HCT116 (cell line): ENCODE measurements at regions not wholly inside any gene's neighbourhood (a gene's known extent, or its start where the extent isn't known, plus 50 kb on each side); places are given as distances from the start of the nearest gene placed in this dataset.

Experiments
- CTCF ChIP-seq, 3 experiments: fragments of 200-600 bp in 1 of 3; sonication (generic) in 1 of 3; IDR thresholded peaks in 2 of 3; conservative IDR thresholded peaks in 1 of 3; 2 replicates each; pipeline ENCODE4 v1.5.1; 2012 to 2017; ENCODE audit warnings: low read depth in 2 of 3, low read length in 2 of 3, antibody characterized with exemption in 1 of 3, borderline replicate concordance in 1 of 3, control low read depth in 1 of 3, mild to moderate bottlenecking in 1 of 3, mixed read lengths in 1 of 3, mixed run types in 1 of 3, moderate library complexity in 1 of 3; ENCODE audit not compliant: insufficient read depth in 1 of 3
- EGR1 ChIP-seq: IDR thresholded peaks from 2 replicates; pipeline ENCODE4 v1.6.1; 2012; ENCODE audit warnings: low read depth
- EZH2 ChIP-seq: fragments of 200-600 bp; sonication (generic); IDR thresholded peaks from 2 replicates; pipeline ENCODE4 v1.6.1; 2017; ENCODE audit warnings: antibody characterized with exemption, mixed run types
- EZH2phosphoT487 ChIP-seq: fragments of 200-600 bp; IDR thresholded peaks from 2 replicates; pipeline ENCODE4 v1.6.1; 2018; ENCODE audit warnings: antibody characterized with exemption, borderline replicate concordance
- JUND ChIP-seq: IDR thresholded peaks from 2 replicates; pipeline ENCODE4 v1.6.1; 2012
- POLR2A ChIP-seq: IDR thresholded peaks from 2 replicates; pipeline ENCODE4 v1.7.0; 2011; ENCODE audit warnings: borderline replicate concordance; ENCODE audit not compliant: insufficient read depth, insufficient read length; ENCODE audit errors: extremely low read depth
- POLR2AphosphoS5 ChIP-seq: IDR thresholded peaks from 2 replicates; pipeline ENCODE4 v1.6.1; 2011; ENCODE audit warnings: mild to moderate bottlenecking, low read depth, low read length, moderate library complexity
- SIN3A ChIP-seq: IDR thresholded peaks from 2 replicates; pipeline ENCODE4 v1.6.1; 2012; ENCODE audit warnings: low read depth
- TCF7L2 ChIP-seq: IDR thresholded peaks from 2 replicates; pipeline ENCODE4 v1.7.0; 2011; ENCODE audit warnings: borderline replicate concordance, inconsistent platforms; ENCODE audit not compliant: insufficient read depth, insufficient read length; ENCODE audit errors: extremely low read depth
- TF ChIP-seq, protein P1 (sequence below): IDR thresholded peaks from 2 replicates; pipeline ENCODE4 v1.6.1; 2012

- no peak for TF ChIP-seq CTCF (IDR thresholded peaks at IDR 0.05 in 2 of 3, conservative IDR thresholded peaks at IDR 0.05 in 1 of 3; ENCODE audit: borderline replicate concordance in 1 of 3, insufficient read depth in 1 of 3, low read depth in 2 of 3, low read length in 2 of 3)
- TF ChIP-seq, protein P1, sequence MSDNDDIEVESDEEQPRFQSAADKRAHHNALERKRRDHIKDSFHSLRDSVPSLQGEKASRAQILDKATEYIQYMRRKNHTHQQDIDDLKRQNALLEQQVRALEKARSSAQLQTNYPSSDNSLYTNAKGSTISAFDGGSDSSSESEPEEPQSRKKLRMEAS: no peak
- no peak for TF ChIP-seq TCF7L2
- no peak for TF ChIP-seq EZH2
- no peak for TF ChIP-seq SIN3A
- no peak for TF ChIP-seq POLR2AphosphoS5
- no peak for TF ChIP-seq EGR1
- no peak for TF ChIP-seq EZH2phosphoT487
- no peak for TF ChIP-seq JUND
- TF ChIP-seq POLR2A: no peak
Observed at GRCh38 chr6:25217829-25218228, 61.3 kb upstream of the CARMIL1 start.
